ENCODE measurements at regions not wholly inside any gene's neighbourhood (a gene's known extent, or its start where the extent isn't known, plus 50 kb on each side); places are given as distances from the start of the nearest gene placed in this dataset.

DNA sequence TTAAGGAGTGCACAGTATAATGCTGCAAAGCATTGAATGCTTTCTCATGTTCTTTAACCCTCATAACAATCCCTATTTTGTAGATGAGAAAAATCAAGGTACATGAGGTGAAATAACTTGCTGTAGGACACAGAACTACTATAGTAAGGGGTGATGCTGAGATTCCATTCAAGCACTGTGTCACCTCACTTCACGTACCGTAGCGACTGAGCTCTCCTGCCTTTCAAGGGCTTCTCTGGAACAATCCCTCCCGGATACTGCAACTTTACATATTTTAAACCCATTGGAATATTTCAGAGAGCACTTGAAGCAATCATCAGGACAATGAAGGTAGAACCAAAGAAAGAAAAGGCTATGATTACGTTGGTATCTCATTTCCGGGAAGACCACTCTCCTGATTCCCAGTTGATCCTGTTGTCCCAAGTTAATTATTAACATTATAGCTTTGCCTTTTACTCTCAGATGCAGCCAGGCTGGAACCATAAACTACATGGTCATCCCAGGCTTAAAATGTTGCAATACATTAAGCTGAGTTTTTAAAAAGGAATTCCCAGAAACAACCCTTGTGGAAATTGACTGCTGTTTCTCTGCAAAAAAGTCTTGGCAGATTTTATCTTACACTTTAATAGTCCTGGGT is 252.2 kb upstream of the IGF1R start:
- POLR2A ChIA-PET: no interaction called here
- Histone ChIP-seq H3K36me3 (ENCODE audit: control insufficient read depth, insufficient read depth, low read length) (no peaks in the 10 kb centered on the region), H3K27me3 (ENCODE audit: control insufficient read depth, insufficient read depth, low read length) (no peaks in the 10 kb centered on the region), H3K4me3 (ENCODE audit: low read depth, low read length) (no peak overlapping the region)
- CTCF ChIA-PET: no interaction called here
- TF ChIP-seq, protein P1, sequence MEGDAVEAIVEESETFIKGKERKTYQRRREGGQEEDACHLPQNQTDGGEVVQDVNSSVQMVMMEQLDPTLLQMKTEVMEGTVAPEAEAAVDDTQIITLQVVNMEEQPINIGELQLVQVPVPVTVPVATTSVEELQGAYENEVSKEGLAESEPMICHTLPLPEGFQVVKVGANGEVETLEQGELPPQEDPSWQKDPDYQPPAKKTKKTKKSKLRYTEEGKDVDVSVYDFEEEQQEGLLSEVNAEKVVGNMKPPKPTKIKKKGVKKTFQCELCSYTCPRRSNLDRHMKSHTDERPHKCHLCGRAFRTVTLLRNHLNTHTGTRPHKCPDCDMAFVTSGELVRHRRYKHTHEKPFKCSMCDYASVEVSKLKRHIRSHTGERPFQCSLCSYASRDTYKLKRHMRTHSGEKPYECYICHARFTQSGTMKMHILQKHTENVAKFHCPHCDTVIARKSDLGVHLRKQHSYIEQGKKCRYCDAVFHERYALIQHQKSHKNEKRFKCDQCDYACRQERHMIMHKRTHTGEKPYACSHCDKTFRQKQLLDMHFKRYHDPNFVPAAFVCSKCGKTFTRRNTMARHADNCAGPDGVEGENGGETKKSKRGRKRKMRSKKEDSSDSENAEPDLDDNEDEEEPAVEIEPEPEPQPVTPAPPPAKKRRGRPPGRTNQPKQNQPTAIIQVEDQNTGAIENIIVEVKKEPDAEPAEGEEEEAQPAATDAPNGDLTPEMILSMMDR (IDR thresholded peaks at IDR 0.05; ENCODE audit: insufficient read depth, low read depth, low read length): no peak
- DNase-seq (ENCODE audit: low read depth): no peak

GRCh38 chr15:98397419-98397818 is 250.9 kb upstream of the IGF1R start:
- no peak overlapping the region for H3K4me3 ChIP-seq (ENCODE audit: low read depth, low read length)
- TF ChIP-seq, protein P1 (IDR thresholded peaks at IDR 0.05; ENCODE audit: insufficient read depth, low read depth, low read length): no peak
- no peak for DNase-seq (ENCODE audit: low read depth)
- ChIA-PET POLR2A (no interaction called here), CTCF (interaction anchor here (0.8 to 1.2 kb wide), 2 partner anchors 24 to 31 kb away, joined by 3 read pairs; no protein-coding TSS in a partner anchor)
- no peaks in the 10 kb centered on the region for H3K36me3 ChIP-seq (ENCODE audit: control insufficient read depth, insufficient read depth, low read length)
- H3K27me3 ChIP-seq (ENCODE audit: control insufficient read depth, insufficient read depth, low read length): no peaks in the 10 kb centered on the region

DNA sequence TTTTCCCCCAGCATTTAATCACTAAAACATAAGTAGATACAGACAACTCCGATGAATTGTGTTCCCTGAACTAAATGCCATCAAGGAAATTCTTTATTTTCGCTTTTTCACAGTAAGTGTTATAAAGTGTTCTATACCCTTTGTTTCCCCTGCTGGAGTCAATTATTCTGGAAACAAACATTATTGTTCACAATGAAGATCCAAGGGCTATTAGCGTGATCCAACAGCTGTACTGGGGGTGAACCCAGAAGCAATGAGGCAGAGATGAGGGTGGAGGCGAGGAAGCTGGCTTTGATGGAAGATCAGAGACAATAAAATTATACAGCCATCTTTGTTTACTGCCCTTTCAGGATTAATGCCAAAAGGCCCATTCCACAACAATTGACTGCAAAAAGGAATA is 250.3 kb upstream of the IGF1R start:
- POLR2A ChIA-PET: no interaction called here
- no peak for DNase-seq (ENCODE audit: low read depth)
- Histone ChIP-seq H3K4me3 (ENCODE audit: low read depth, low read length) (no peak overlapping the region), H3K27me3 (ENCODE audit: control insufficient read depth, insufficient read depth, low read length) (no peaks in the 10 kb centered on the region), H3K36me3 (ENCODE audit: control insufficient read depth, insufficient read depth, low read length) (no peaks in the 10 kb centered on the region)
- TF ChIP-seq, protein P1 (IDR thresholded peaks at IDR 0.05; ENCODE audit: insufficient read depth, low read depth, low read length): no peak
- CTCF ChIA-PET: interaction anchor here (1.2 kb wide), 1 partner anchor 31 kb away, joined by 3 read pairs; no protein-coding TSS in a partner anchor

GRCh38 chr15:98398886-98399285 is 249.5 kb upstream of the IGF1R start:
- CTCF ChIA-PET: no interaction called here
- H3K27me3 ChIP-seq (ENCODE audit: control insufficient read depth, insufficient read depth, low read length): no peaks in the 10 kb centered on the region; the same call in 1 of the 2 replicates

GRCh38 chr15:98400120-98400519 is 248.2 kb upstream of the IGF1R start:
- Histone ChIP-seq H3K36me3 (ENCODE audit: control insufficient read depth, insufficient read depth, low read length) (no peaks in the 10 kb centered on the region), H3K4me3 (ENCODE audit: low read depth, low read length) (no peak overlapping the region), H3K27me3 (ENCODE audit: control insufficient read depth, insufficient read depth, low read length) (no peaks in the 10 kb centered on the region; the same call in 1 of the 2 replicates)
- ChIA-PET CTCF (interaction anchor here (1.0 kb wide), 1 partner anchor 28 kb away, joined by 3 read pairs; no protein-coding TSS in a partner anchor), POLR2A (no interaction called here)
- no peak for DNase-seq (ENCODE audit: low read depth)
- TF ChIP-seq, protein P1 (IDR thresholded peaks at IDR 0.05; ENCODE audit: insufficient read depth, low read depth, low read length): no peak

More at GRCh38 chr15:98398886-98399285, 249.5 kb upstream of the IGF1R start:
- no peak overlapping the region for H3K4me3 ChIP-seq (ENCODE audit: low read depth, low read length)
- TF ChIP-seq, protein P1 (IDR thresholded peaks at IDR 0.05; ENCODE audit: insufficient read depth, low read depth, low read length): no peak
- no peaks in the 10 kb centered on the region for H3K36me3 ChIP-seq (ENCODE audit: control insufficient read depth, insufficient read depth, low read length)
- POLR2A ChIA-PET: interaction anchor here (0.5 kb wide), 1 partner anchor 584 kb away, joined by 5 read pairs; no protein-coding TSS in a partner anchor
- no peak for DNase-seq (ENCODE audit: low read depth)
